ENCODE measurements at regions not wholly inside any gene's neighbourhood (a gene's known extent, or its start where the extent isn't known, plus 50 kb on each side); places are given as distances from the start of the nearest gene placed in this dataset.
"Not testable (repeated sequence)": the region's sequence is repeated elsewhere in the genome, so short reads cannot be mapped to it uniquely, and the experiment has no call there.

- intact Hi-C loops (cut with DNase I; ENCODE audit: low total_unique reads) = no loop called here
- no peaks in the 10 kb centered on the region for H3K4me1 ChIP-seq
- no peak overlapping the region for H3K27ac ChIP-seq
- WGBS, 2 donors (ENCODE audit: low coverage in 1 of 2) = 70 to 78% methylated on average over 4 of the region's 4 CpGs
- H3K27me3 ChIP-seq = no peaks in the 10 kb centered on the region
- no peaks in the 10 kb centered on the region for H3K36me3 ChIP-seq
- in situ Hi-C loops (cut with MboI; ENCODE audit: low pct_ligation_motif_present in 1 of 4, low pct_unique_long_range_greater_than_20kb in 1 of 4, low sequenced_read_pairs in 3 of 4) = no loop called here
- no peak for TF ChIP-seq EP300 (IDR thresholded peaks at IDR 0.05; ENCODE audit: low read depth)
- TF ChIP-seq CTCF (IDR thresholded peaks at IDR 0.05) = no peak
- TF ChIP-seq POLR2AphosphoS5 (IDR thresholded peaks at IDR 0.05) = no peak
- no peak for TF ChIP-seq POLR2A (IDR thresholded peaks at IDR 0.05)
- H3K4me3 ChIP-seq = no peak overlapping the region
- DNase-seq = no peak
- H3K9me3 ChIP-seq = no peaks in the 10 kb centered on the region
Measured at GRCh38 chr6:102815207-102815606, 1421.7 kb downstream of the GRIK2 start.

- TF ChIP-seq POLR2AphosphoS5 (IDR thresholded peaks at IDR 0.05) (no peak), CTCF (IDR thresholded peaks at IDR 0.05) (no peak), EP300 (IDR thresholded peaks at IDR 0.05; ENCODE audit: low read depth) (no peak), POLR2A (IDR thresholded peaks at IDR 0.05) (no peak)
- in situ Hi-C loops (cut with MboI; ENCODE audit: low pct_ligation_motif_present in 1 of 4, low pct_unique_long_range_greater_than_20kb in 1 of 4, low sequenced_read_pairs in 3 of 4) = no loop called here
- intact Hi-C loops (cut with DNase I; ENCODE audit: low total_unique reads) = no loop called here
- Histone ChIP-seq H3K27ac (no peak overlapping the region), H3K4me3 (no peak overlapping the region), H3K36me3 (no peaks in the 10 kb centered on the region), H3K27me3 (no peaks in the 10 kb centered on the region), H3K9me3 (no peaks in the 10 kb centered on the region), H3K4me1 (no peaks in the 10 kb centered on the region)
- 76 to 78% methylated on average over 6 to 11 of the region's 11 CpGs for WGBS, 2 donors (ENCODE audit: low coverage in 1 of 2)
- no peak for DNase-seq
Measured at GRCh38 chr6:102813489-102814275, 1420.2 kb downstream of the GRIK2 start.

- Histone ChIP-seq H3K9me3 (no peaks in the 10 kb centered on the region), H3K4me3 (no peak overlapping the region), H3K36me3 (no peaks in the 10 kb centered on the region), H3K27ac (no peak overlapping the region), H3K4me1 (no peaks in the 10 kb centered on the region), H3K27me3 (no peaks in the 10 kb centered on the region)
- WGBS, 2 donors (ENCODE audit: low coverage in 1 of 2) = 63 to 64% methylated on average over 3 of the region's 3 CpGs
- DNase-seq = no peak
- in situ Hi-C loops (cut with MboI; ENCODE audit: low pct_ligation_motif_present in 1 of 4, low pct_unique_long_range_greater_than_20kb in 1 of 4, low sequenced_read_pairs in 3 of 4) = no loop called here
- intact Hi-C loops (cut with DNase I; ENCODE audit: low total_unique reads) = no loop called here
- no peak for TF ChIP-seq POLR2A (IDR thresholded peaks at IDR 0.05)
- no peak for TF ChIP-seq EP300 (IDR thresholded peaks at IDR 0.05; ENCODE audit: low read depth)
- no peak for TF ChIP-seq POLR2AphosphoS5 (IDR thresholded peaks at IDR 0.05)
- no peak for TF ChIP-seq CTCF (IDR thresholded peaks at IDR 0.05)
Measured at GRCh38 chr6:102812242-102812641, 1418.7 kb downstream of the GRIK2 start.

GRCh38 chr6:102808944-102809505, 1415.5 kb downstream of the GRIK2 start:
- H3K9me3 ChIP-seq; DNase-seq; in situ Hi-C loops (cut with MboI; ENCODE audit: low pct_ligation_motif_present in 1 of 4, low pct_unique_long_range_greater_than_20kb in 1 of 4, low sequenced_read_pairs in 3 of 4); H3K4me3 ChIP-seq; H3K27ac ChIP-seq; H3K4me1 ChIP-seq; intact Hi-C loops (cut with DNase I; ENCODE audit: low total_unique reads); H3K36me3 ChIP-seq; H3K27me3 ChIP-seq: not testable (repeated sequence)
- WGBS, 2 donors (ENCODE audit: low coverage in 1 of 2) = 84 to 87% methylated on average over 6 to 11 of the region's 11 CpGs
